NCI-H1930 (cell line): ENCODE measurements at regions not wholly inside any gene's neighbourhood (a gene's known extent, or its start where the extent isn't known, plus 50 kb on each side); places are given as distances from the start of the nearest gene placed in this dataset.
"Not testable (repeated sequence)": the region's sequence is repeated elsewhere in the genome, so short reads cannot be mapped to it uniquely, and the experiment has no call there.

Experiments
- DNase-seq, 2 experiments: peaks; one replicate each; lab custom pipeline; 2025; lab: John Stamatoyannopoulos, UW

DNA sequence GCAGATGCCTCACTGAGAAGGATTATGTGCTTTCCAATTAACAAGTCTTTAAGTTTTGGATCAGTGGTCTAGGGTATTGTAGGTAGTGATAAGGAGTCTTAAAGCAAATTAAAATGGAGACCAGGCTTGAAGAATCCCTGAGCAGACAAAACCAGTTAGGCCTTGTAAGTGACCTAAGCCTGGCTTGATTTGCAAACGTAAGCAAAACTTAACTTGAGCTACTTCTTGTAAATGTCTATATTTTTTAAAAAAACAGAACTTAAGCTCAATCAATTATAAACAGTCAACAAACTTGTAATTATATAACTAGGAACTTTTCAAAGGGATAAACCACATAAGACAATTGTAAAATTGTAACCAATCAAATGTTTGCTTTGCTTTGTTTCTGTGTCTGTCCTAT lies 72.7 kb upstream of the NALF2 start:
- no peak for DNase-seq

GRCh38 chrX:69430785-69431184 lies 73.3 kb upstream of the NALF2 start:
- no peak for DNase-seq

GRCh38 chrX:69429339-69430015 lies 74.6 kb upstream of the NALF2 start:
- DNase-seq, result no peak

DNA sequence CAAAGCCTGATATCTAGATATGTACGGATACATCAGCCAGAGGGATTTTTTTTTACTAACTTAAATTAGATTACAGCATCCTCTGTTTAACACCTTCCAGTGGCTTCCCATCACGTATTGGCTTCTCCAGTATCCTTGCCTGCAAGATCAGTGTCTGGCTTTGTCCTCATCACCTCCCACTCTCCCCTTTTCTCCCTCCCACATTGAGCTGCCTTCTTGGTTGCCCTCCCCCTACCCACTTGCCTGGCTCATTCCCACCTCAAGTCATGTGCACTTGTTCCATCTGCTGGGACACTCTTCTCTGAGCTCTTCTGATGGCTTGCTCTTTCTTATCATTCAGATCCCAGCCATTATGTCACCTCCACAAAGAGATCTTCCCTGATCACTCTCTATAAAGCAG lies 75.9 kb upstream of the NALF2 start:
- no peak for DNase-seq

DNA sequence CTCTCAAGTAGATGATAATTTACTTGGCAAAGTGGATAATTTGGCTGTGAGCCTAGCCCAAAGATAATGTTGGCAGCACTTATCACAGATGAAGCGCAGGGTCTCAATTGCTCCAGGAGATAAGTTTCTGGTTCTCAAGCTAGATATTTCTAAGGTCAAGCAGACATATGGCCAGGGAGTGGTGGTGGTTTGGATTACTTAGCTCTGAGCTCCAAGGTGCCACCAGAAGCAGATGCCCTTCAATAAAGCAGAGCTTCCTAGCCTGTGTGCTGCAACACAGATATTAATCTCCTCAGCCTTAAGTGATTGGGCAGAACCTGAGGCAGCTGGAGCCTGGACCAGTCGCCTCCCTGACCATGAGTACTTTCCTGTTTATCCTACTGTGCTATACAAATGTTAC lies 79.2 kb upstream of the NALF2 start:
- DNase-seq, result no peak

GRCh38 chrX:69424161-69424560 lies 80.0 kb upstream of the NALF2 start:
- DNase-seq, result no peak

GRCh38 chrX:69422208-69422607 lies 81.9 kb upstream of the NALF2 start:
- DNase-seq, result not testable (repeated sequence)

GRCh38 chrX:69415698-69416097 lies 88.4 kb upstream of the NALF2 start:
- DNase-seq, result no peak

- DNase-seq, result no peak
Observed at GRCh38 chrX:69412661-69413060, 91.5 kb upstream of the NALF2 start.

GRCh38 chrX:69398881-69399280 lies 105.2 kb upstream of the NALF2 start:
- no peak for DNase-seq

DNA sequence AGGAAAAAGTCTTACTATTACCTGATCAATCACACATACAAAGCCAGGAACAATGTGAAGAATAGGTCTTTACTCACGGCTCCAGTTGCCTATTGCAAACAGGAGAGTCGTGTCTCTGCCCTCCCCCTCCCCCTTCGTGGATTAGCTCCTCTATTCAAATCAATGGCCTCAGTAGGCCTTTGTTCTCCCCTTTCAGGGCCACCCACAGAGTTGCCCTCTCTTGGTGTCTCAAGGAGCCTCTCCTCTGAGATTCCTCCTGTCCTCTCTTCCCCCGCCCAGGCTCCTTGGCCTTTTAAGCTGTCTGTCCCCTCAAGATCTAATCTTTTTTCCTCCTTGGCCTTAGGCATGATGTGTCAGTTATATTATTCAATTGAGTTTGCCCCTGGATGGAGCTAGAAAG lies 107.2 kb upstream of the NALF2 start:
- DNase-seq, result no peak

GRCh38 chrX:69395306-69395705 lies 108.8 kb upstream of the NALF2 start:
- DNase-seq, result no peak

GRCh38 chrX:69389101-69389501 lies 115.0 kb upstream of the NALF2 start:
- DNase-seq, result no peak

GRCh38 chrX:69388526-69388925 lies 115.6 kb upstream of the NALF2 start:
- no peak for DNase-seq

GRCh38 chrX:69387567-69388487 lies 116.3 kb upstream of the NALF2 start:
- DNase-seq, result no peak

DNA sequence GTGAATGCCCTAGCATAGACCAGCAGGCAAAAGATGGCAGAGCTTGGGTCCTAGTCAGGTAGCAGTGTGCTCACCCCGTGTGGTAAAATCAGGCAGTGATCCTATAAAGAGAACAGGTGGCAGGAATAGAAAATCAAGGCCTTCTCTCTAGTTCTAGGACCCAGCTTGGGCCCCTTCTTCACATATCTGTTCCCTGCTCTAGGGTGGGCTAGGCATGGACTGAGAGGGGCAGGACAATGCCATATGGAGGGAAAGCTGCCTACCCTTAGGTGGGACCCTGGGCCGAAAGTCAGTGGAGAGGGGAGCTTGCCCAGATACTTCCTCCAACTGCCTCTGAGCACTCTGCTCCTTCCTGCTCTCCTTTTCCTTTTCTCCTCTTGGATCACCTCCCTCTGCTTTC lies 117.4 kb upstream of the NALF2 start:
- DNase-seq, result no peak

DNA sequence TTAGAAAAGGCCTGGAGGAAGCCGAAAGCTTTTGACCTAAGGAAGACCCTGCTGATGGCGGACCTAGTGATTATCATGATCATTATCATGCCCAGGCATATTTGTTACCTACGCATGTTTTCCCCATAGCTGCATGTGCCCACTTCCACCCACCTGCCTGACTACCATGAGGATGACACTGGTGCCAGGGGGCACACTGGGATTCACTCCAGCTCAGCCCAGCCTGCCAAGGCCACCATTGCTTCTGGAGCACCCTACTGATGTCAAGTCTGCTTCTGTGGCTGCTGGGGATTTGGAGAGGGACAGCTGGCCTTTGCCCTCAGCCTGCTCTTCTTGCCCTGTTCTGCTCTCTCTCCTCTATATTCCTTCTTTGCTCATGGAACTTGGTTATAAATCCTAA lies 124.7 kb upstream of the NALF2 start:
- DNase-seq, result no peak

DNA sequence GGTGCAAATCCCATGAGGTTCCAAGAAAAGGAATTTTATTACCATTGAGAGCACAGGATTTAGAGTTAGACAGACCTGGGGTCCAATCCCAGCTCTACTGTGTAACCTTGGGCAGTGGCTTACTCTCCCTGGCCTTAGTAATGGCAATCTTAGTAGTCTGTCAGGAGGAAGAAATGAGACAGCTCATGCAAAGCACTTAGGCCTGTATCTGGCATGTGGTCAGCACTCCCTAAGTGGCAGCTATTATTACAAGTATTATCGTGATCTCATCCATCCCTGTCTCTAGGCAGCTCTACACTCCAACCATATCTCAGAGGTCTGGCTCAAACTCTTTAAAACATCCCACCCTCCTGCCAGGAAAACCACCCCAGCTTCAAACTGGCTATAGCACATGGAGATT lies 129.6 kb upstream of the NALF2 start:
- no peak for DNase-seq

- no peak for DNase-seq
Observed at GRCh38 chrX:69372435-69372834, 131.7 kb upstream of the NALF2 start.

GRCh38 chrX:69371159-69371558 lies 133.0 kb upstream of the NALF2 start:
- no peak for DNase-seq

DNA sequence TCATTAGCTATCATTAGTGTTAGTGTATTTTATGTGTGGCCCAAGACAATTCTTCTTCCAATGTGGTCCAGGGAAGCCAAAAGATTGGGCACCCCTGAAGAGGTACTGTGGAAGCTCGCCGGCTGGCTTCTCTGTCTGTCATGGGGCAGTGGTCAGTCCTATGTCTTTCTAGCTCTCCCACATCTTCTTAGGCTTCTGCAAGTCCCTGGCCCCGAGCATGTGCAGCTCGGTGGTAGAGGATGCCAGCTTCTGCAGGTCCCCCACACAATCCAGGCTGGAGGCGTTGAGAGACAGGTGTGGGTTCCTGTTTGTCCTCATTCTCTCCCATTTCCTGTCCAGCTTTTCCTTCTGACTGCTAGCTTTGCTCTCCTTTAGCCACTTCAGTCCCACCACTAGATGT lies 134.1 kb upstream of the NALF2 start:
- DNase-seq, result no peak

- no peak for DNase-seq
Observed at GRCh38 chrX:69366183-69366582, 137.9 kb upstream of the NALF2 start.

GRCh38 chrX:69365755-69366154 lies 138.4 kb upstream of the NALF2 start:
- DNase-seq, result no peak

GRCh38 chrX:69365349-69365748 lies 138.8 kb upstream of the NALF2 start:
- DNase-seq, result no peak
